ENCODE measurements at regions not wholly inside any gene's neighbourhood (a gene's known extent, or its start where the extent isn't known, plus 50 kb on each side); places are given as distances from the start of the nearest gene placed in this dataset.

DNA sequence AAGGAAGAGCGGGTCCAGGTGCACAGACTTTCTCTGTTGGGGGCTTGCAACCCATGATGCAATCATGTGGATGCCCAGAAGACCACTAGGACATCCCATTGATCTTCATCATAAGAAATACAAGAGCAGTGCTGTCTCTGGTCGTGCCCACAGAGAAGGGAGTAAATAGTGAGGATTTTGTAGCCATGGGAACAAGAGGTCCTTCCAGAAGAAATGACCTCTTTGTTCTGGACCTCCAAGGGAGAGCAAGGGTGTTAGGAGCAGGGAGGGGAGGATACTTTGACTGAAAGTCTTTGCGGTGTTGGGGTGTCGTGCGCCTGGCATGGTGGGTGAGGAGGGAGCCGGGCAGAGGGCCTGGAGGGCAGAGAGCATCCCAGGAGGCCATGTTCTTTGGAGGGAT lies 55.0 kb upstream of the EN2 start:
- H3K9me3 ChIP-seq (ENCODE audit: control insufficient read depth in 1 of 2, low read length in 2 of 2), result peaks cover 0 to 9% of the 10 kb centered on the region in 2 donors
- peaks cover 17% of the 10 kb centered on the region for H3K27me3 ChIP-seq (ENCODE audit: low read depth, low read length)
- H3K4me3 ChIP-seq (ENCODE audit: low read depth in 1 of 2, low read length in 2 of 2), result no peak overlapping the region

GRCh38 chr7:155404976-155405375 lies 53.0 kb upstream of the EN2 start:
- Histone ChIP-seq H3K27ac (ENCODE audit: low read length) (no peak overlapping the region), H3K4me1 (ENCODE audit: control insufficient read depth in 1 of 2, insufficient read depth in 2 of 2, low read length in 2 of 2) (no peaks in the 10 kb centered on the region), H3K9me3 (ENCODE audit: control insufficient read depth in 1 of 2, low read length in 2 of 2) (peaks cover 0 to 9% of the 10 kb centered on the region in 2 donors), H3K4me3 (ENCODE audit: low read depth in 1 of 2, low read length in 2 of 2) (no peak overlapping the region), H3K27me3 (ENCODE audit: low read depth, low read length) (peaks cover 21% of the 10 kb centered on the region), H3K36me3 (ENCODE audit: control insufficient read depth in 1 of 2, insufficient read depth in 2 of 2, low read length in 2 of 2) (no peaks in the 10 kb centered on the region)

More for the DNA sequence above, 55.0 kb upstream of the EN2 start:
- no peaks in the 10 kb centered on the region for H3K36me3 ChIP-seq (ENCODE audit: control insufficient read depth in 1 of 2, insufficient read depth in 2 of 2, low read length in 2 of 2)
- no peak overlapping the region for H3K27ac ChIP-seq (ENCODE audit: low read length)
- H3K4me1 ChIP-seq (ENCODE audit: control insufficient read depth in 1 of 2, insufficient read depth in 2 of 2, low read length in 2 of 2), result no peaks in the 10 kb centered on the region

- no peak overlapping the region for H3K4me3 ChIP-seq (ENCODE audit: low read depth in 1 of 2, low read length in 2 of 2)
- H3K36me3 ChIP-seq (ENCODE audit: control insufficient read depth in 1 of 2, insufficient read depth in 2 of 2, low read length in 2 of 2), result no peaks in the 10 kb centered on the region
- H3K27me3 ChIP-seq (ENCODE audit: low read depth, low read length), result peaks cover 24% of the 10 kb centered on the region
- H3K4me1 ChIP-seq (ENCODE audit: control insufficient read depth in 1 of 2, insufficient read depth in 2 of 2, low read length in 2 of 2), result no peaks in the 10 kb centered on the region
- H3K27ac ChIP-seq (ENCODE audit: low read length), result no peak overlapping the region
- H3K9me3 ChIP-seq (ENCODE audit: control insufficient read depth in 1 of 2, low read length in 2 of 2), result peaks cover 0 to 9% of the 10 kb centered on the region in 2 donors
These were observed 52.3 kb upstream of the EN2 start for GRCh38 chr7:155405399-155406318.

GRCh38 chr7:155407799-155408198 lies 50.1 kb upstream of the EN2 start:
- peaks cover 24% of the 10 kb centered on the region for H3K27me3 ChIP-seq (ENCODE audit: low read depth, low read length)
- H3K9me3 ChIP-seq (ENCODE audit: control insufficient read depth in 1 of 2, low read length in 2 of 2), result no peaks in the 10 kb centered on the region
- no peaks in the 10 kb centered on the region for H3K36me3 ChIP-seq (ENCODE audit: control insufficient read depth in 1 of 2, insufficient read depth in 2 of 2, low read length in 2 of 2)
- no peak overlapping the region for H3K27ac ChIP-seq (ENCODE audit: low read length)
- no peak overlapping the region for H3K4me3 ChIP-seq (ENCODE audit: low read depth in 1 of 2, low read length in 2 of 2)
- H3K4me1 ChIP-seq (ENCODE audit: control insufficient read depth in 1 of 2, insufficient read depth in 2 of 2, low read length in 2 of 2), result no peaks in the 10 kb centered on the region
